ENCODE measurements at regions not wholly inside any gene's neighbourhood (a gene's known extent, or its start where the extent isn't known, plus 50 kb on each side); places are given as distances from the start of the nearest gene placed in this dataset.
"Not testable (repeated sequence)": the region's sequence is repeated elsewhere in the genome, so short reads cannot be mapped to it uniquely, and the experiment has no call there.

GRCh38 chr6:18039481-18039880, 52.0 kb upstream of the KIF13A start:
- H2BK15ac ChIP-seq (ENCODE audit: low read length), result no peak overlapping the region
- H2BK120ac ChIP-seq (ENCODE audit: low read depth, low read length), result no peak overlapping the region
- H2AFZ ChIP-seq (ENCODE audit: low read length), result no peak overlapping the region
- H4K8ac ChIP-seq (ENCODE audit: low read depth, low read length), result no peak overlapping the region
- no CpG with 5 or more reads among the region's 3 CpGs for WGBS, 2 donors (ENCODE audit: extremely low coverage in 2 of 2, insufficient read length in 2 of 2, insufficient replicate concordance in 1 of 2)
- H3K36me3 ChIP-seq (replicated peaks in 1 of 2; ENCODE audit: control insufficient read depth in 2 of 2, insufficient read depth in 2 of 2, low read length in 2 of 2), result no peaks in the 10 kb centered on the region
- H3K14ac ChIP-seq (ENCODE audit: low read length), result no peak overlapping the region
- H2AK5ac ChIP-seq (ENCODE audit: low read depth, low read length), result no peak overlapping the region
- peaks cover 3 to 8% of the 10 kb centered on the region in 2 donors for H3K4me1 ChIP-seq (ENCODE audit: control insufficient read depth in 2 of 2, insufficient read depth in 1 of 2, low read depth in 1 of 2, low read length in 2 of 2)
- H3K79me1 ChIP-seq (ENCODE audit: low read depth, low read length), result no peaks in the 10 kb centered on the region
- no peak overlapping the region for H3K4me2 ChIP-seq (ENCODE audit: insufficient read depth, low read length, poor library complexity, severe bottlenecking)
- H2BK12ac ChIP-seq (ENCODE audit: low read length), result no peak overlapping the region
- no peak overlapping the region for H2BK5ac ChIP-seq (ENCODE audit: low read length)
- H3K4me3 ChIP-seq (ENCODE audit: low read length in 2 of 2), result no peak overlapping the region
- no peak overlapping the region for H3K27ac ChIP-seq (replicated peaks; ENCODE audit: low read length)
- no peak overlapping the region for H4K91ac ChIP-seq (ENCODE audit: low read depth, low read length, poor library complexity)
- no peak overlapping the region for H3K23ac ChIP-seq (ENCODE audit: low read depth, low read length, poor library complexity)
- H3K27me3 ChIP-seq (ENCODE audit: control insufficient read depth in 3 of 3, insufficient read depth in 3 of 3, low read depth in 1 of 3, low read length in 3 of 3), result no peaks in the 10 kb centered on the region
- DNase-seq (ENCODE audit: low spot score), result no peak
- no peak overlapping the region for H3K4ac ChIP-seq (ENCODE audit: low read length)
- no peak overlapping the region for H3K9ac ChIP-seq (ENCODE audit: low read depth, low read length, poor library complexity)
- H3K18ac ChIP-seq (ENCODE audit: low read length), result no peak overlapping the region
- no peaks in the 10 kb centered on the region for H3K9me3 ChIP-seq (replicated peaks in 1 of 2; ENCODE audit: control insufficient read depth in 2 of 2, insufficient read depth in 1 of 2, low read depth in 1 of 2, low read length in 2 of 2)

DNA sequence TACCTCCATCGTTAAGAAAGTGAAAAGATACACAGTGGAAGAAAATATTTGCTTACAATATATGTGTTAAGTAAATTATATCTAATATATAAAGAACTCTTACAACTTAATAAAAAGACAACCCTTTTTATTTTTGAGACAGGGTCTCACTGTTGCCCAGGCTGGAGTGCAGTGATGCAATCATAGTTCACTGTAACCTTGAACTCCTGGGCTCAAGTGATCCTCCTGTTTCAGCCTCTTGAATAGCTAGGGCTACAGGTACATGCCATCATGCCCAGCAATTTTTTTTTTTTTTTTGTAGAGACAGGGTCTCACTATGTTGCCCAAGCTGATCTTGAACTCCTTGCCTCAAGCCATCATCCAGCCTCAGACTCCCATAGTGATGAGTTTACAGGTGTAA, 50.8 kb upstream of the KIF13A start:
- not testable (repeated sequence) for H3K4me3 ChIP-seq (ENCODE audit: low read length in 2 of 2); H2BK15ac ChIP-seq (ENCODE audit: low read length); H3K9ac ChIP-seq (ENCODE audit: low read depth, low read length, poor library complexity); H2BK5ac ChIP-seq (ENCODE audit: low read length); H3K14ac ChIP-seq (ENCODE audit: low read length); H2BK12ac ChIP-seq (ENCODE audit: low read length); DNase-seq (ENCODE audit: low spot score); H3K23ac ChIP-seq (ENCODE audit: low read depth, low read length, poor library complexity); H2BK120ac ChIP-seq (ENCODE audit: low read depth, low read length); H2AFZ ChIP-seq (ENCODE audit: low read length); H4K8ac ChIP-seq (ENCODE audit: low read depth, low read length); H3K4me2 ChIP-seq (ENCODE audit: insufficient read depth, low read length, poor library complexity, severe bottlenecking); H3K79me1 ChIP-seq (ENCODE audit: low read depth, low read length); H3K27ac ChIP-seq (replicated peaks; ENCODE audit: low read length); H3K18ac ChIP-seq (ENCODE audit: low read length); H3K4ac ChIP-seq (ENCODE audit: low read length); H2AK5ac ChIP-seq (ENCODE audit: low read depth, low read length); H3K4me1 ChIP-seq (ENCODE audit: control insufficient read depth in 2 of 2, insufficient read depth in 1 of 2, low read depth in 1 of 2, low read length in 2 of 2); H3K9me3 ChIP-seq (replicated peaks in 1 of 2; ENCODE audit: control insufficient read depth in 2 of 2, insufficient read depth in 1 of 2, low read depth in 1 of 2, low read length in 2 of 2); H3K27me3 ChIP-seq (ENCODE audit: control insufficient read depth in 3 of 3, insufficient read depth in 3 of 3, low read depth in 1 of 3, low read length in 3 of 3); H4K91ac ChIP-seq (ENCODE audit: low read depth, low read length, poor library complexity); H3K36me3 ChIP-seq (replicated peaks in 1 of 2; ENCODE audit: control insufficient read depth in 2 of 2, insufficient read depth in 2 of 2, low read length in 2 of 2)
- WGBS, 2 donors (ENCODE audit: extremely low coverage in 2 of 2, insufficient read length in 2 of 2, insufficient replicate concordance in 1 of 2), result no CpG with 5 or more reads among the region's 1 CpG
